ENCODE measurements at regions not wholly inside any gene's neighbourhood (a gene's known extent, or its start where the extent isn't known, plus 50 kb on each side); places are given as distances from the start of the nearest gene placed in this dataset.

GRCh38 chr12:25840678-25841465, 117.6 kb upstream of the RASSF8 start:
- no peaks in the 10 kb centered on the region for H3K36me3 ChIP-seq (replicated peaks in 1 of 2)
- DNase-seq: no peak
- peaks cover 7% of the 10 kb centered on the region for H3K27me3 ChIP-seq
- no peak overlapping the region for H3K4me3 ChIP-seq
- 74 to 87% (median 77%) methylated on average over 10 of the region's 10 CpGs for WGBS, 4 donors
- TF ChIP-seq CTCF (IDR thresholded peaks at IDR 0.05) (no peak), POLR2A (IDR thresholded peaks at IDR 0.05) (no peak)
- intact Hi-C loops (cut with DNase I): no loop called here
- H3K27ac ChIP-seq: no peak overlapping the region
- H3K9me3 ChIP-seq (replicated peaks in 1 of 3): no peaks in the 10 kb centered on the region
- H3K4me1 ChIP-seq (replicated peaks in 1 of 2): no peaks in the 10 kb centered on the region

DNA sequence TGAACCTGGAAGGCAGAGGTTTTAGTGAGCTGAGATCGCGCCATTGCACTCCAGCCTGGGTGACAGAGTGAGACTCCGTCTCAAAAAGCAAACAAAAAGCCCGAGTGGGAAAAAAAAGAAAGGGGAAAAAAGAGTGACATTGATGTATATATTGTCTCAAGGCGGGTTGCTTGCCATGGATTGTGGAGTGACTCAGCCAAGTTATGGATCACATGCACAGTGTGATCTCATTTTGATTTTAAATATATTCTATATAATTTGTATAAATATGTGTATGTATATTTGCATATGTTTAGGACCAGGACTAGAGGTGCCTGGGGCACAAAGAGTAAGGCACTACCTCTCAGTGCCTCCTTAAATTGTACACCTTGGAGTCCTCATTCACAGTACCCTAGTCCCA, 116.2 kb upstream of the RASSF8 start:
- 82 to 94% (median 84%) methylated on average over 5 of the region's 5 CpGs for WGBS, 4 donors
- H3K9me3 ChIP-seq (replicated peaks in 1 of 3): no peaks in the 10 kb centered on the region
- no peaks in the 10 kb centered on the region for H3K36me3 ChIP-seq (replicated peaks in 1 of 2)
- peaks cover 7% of the 10 kb centered on the region for H3K27me3 ChIP-seq
- no peak overlapping the region for H3K27ac ChIP-seq
- DNase-seq: no peak
- intact Hi-C loops (cut with DNase I): no loop called here
- TF ChIP-seq CTCF (IDR thresholded peaks at IDR 0.05) (no peak), POLR2A (IDR thresholded peaks at IDR 0.05) (no peak)
- H3K4me1 ChIP-seq (replicated peaks in 1 of 2): no peaks in the 10 kb centered on the region
- H3K4me3 ChIP-seq: no peak overlapping the region

DNA sequence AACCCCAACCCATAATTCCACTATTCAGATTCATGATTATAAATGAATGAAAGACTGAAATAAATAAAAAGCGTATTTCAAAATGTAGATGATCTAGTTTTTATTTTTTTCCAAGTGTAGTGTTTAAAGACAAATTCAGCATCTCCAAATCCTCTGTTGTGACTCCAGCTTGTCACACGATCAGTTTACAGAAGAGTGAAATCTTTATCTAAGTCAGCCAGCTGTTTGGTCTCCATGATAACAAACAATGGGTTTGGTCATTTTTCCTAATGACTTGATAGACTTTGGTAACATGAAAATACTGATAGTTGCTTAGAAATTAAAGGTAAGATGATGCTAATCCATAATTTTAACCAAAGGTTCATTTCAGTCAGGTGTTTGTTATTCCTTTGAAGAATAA, 114.5 kb upstream of the RASSF8 start:
- DNase-seq: no peak
- intact Hi-C loops (cut with DNase I): no loop called here
- 46 to 71% (median 62%) methylated on average over 2 of the region's 2 CpGs for WGBS, 4 donors
- H3K9me3 ChIP-seq (replicated peaks in 1 of 3): no peaks in the 10 kb centered on the region
- no peak overlapping the region for H3K4me3 ChIP-seq
- TF ChIP-seq CTCF (IDR thresholded peaks at IDR 0.05): no peak
- TF ChIP-seq POLR2A (IDR thresholded peaks at IDR 0.05): no peak
- no peaks in the 10 kb centered on the region for H3K36me3 ChIP-seq (replicated peaks in 1 of 2)
- H3K4me1 ChIP-seq (replicated peaks in 1 of 2): no peaks in the 10 kb centered on the region
- no peak overlapping the region for H3K27ac ChIP-seq
- peaks cover 7% of the 10 kb centered on the region for H3K27me3 ChIP-seq

DNA sequence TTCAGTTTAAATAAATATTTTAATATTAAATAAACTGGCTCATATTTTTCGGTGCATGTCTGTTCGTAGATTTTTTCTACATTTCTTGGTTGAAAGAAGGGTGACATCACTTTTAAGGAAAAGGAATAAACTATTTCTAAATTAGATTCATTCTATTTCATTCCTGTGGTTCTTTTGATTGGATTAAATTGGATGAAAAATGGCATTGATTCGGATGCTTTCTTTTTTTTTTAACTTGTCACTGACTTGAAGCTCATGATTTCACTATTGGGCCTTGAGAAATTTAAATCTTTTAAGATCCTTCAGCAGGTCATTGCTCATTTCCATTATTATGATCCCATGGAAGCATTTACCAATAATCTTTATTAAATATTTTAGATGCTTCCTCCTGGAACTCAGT, 113.1 kb upstream of the RASSF8 start:
- H3K9me3 ChIP-seq (replicated peaks in 1 of 3): no peaks in the 10 kb centered on the region
- 81 to 83% (median 82%) methylated on average over 3 of the region's 3 CpGs for WGBS, 4 donors
- DNase-seq: no peak
- no peak overlapping the region for H3K27ac ChIP-seq
- TF ChIP-seq POLR2A (IDR thresholded peaks at IDR 0.05) (no peak), CTCF (IDR thresholded peaks at IDR 0.05) (no peak)
- no peaks in the 10 kb centered on the region for H3K36me3 ChIP-seq (replicated peaks in 1 of 2)
- intact Hi-C loops (cut with DNase I): no loop called here
- no peaks in the 10 kb centered on the region for H3K4me1 ChIP-seq (replicated peaks in 1 of 2)
- H3K27me3 ChIP-seq: peaks cover 7% of the 10 kb centered on the region
- no peak overlapping the region for H3K4me3 ChIP-seq

Data from adrenal gland (tissue), 9 donors.